PFSK-1 (cell line): ENCODE measurements at regions not wholly inside any gene's neighbourhood (a gene's known extent, or its start where the extent isn't known, plus 50 kb on each side); places are given as distances from the start of the nearest gene placed in this dataset.

Experiments used
- FOXP2 ChIP-seq: optimal IDR thresholded peaks from 2 replicates; pipeline ENCODE3; 2011; ENCODE audit warnings: borderline replicate concordance, control low read depth, inconsistent platforms; ENCODE audit not compliant: insufficient read depth; ENCODE audit errors: extremely low read length, extremely low read depth
- POLR2AphosphoS5 ChIP-seq: IDR thresholded peaks from 2 replicates; pipeline ENCODE4 v1.6.1; 2012; ENCODE audit warnings: low read depth, mild to moderate bottlenecking, control low read depth, low read length, moderate library complexity
- REST ChIP-seq, 2 experiments: IDR thresholded peaks; 2 replicates each; pipeline versions ENCODE4 v1.6.1 to v1.8.0; 2011 to 2012; ENCODE audit warnings: low read depth in 2 of 2, low read length in 2 of 2, control low read depth in 1 of 2, inconsistent platforms in 1 of 2, mild to moderate bottlenecking in 1 of 2, moderate library complexity in 1 of 2; ENCODE audit not compliant: insufficient read depth in 1 of 2
- SIN3A ChIP-seq: IDR thresholded peaks from 2 replicates; pipeline ENCODE4 v1.6.1; 2012; ENCODE audit warnings: mild to moderate bottlenecking, low read length, moderate library complexity, borderline replicate concordance; ENCODE audit not compliant: insufficient read depth
- TAF1 ChIP-seq: IDR thresholded peaks from 2 replicates; pipeline ENCODE4 v1.6.1; 2012; ENCODE audit warnings: low read length, control low read depth, borderline replicate concordance; ENCODE audit not compliant: insufficient read depth

GRCh38 chr5:88967633-88968585, 84.9 kb upstream of the MEF2C start:
- TF ChIP-seq POLR2AphosphoS5 (no peak), REST (IDR thresholded peaks at IDR 0.05; ENCODE audit: insufficient read depth in 1 of 2, low read depth in 2 of 2, low read length in 2 of 2) (no peak), FOXP2 (no peak), TAF1 (no peak), SIN3A (no peak)

- TF ChIP-seq POLR2AphosphoS5 (no peak), REST (IDR thresholded peaks at IDR 0.05; ENCODE audit: insufficient read depth in 1 of 2, low read depth in 2 of 2, low read length in 2 of 2) (no peak), SIN3A (no peak), FOXP2 (no peak), TAF1 (no peak)
Observed at GRCh38 chr5:88964831-88965230, 81.8 kb upstream of the MEF2C start.

GRCh38 chr5:88957013-88957412, 74.0 kb upstream of the MEF2C start:
- TF ChIP-seq REST (IDR thresholded peaks at IDR 0.05; ENCODE audit: insufficient read depth in 1 of 2, low read depth in 2 of 2, low read length in 2 of 2) = no peak
- no peak for TF ChIP-seq SIN3A
- no peak for TF ChIP-seq TAF1
- TF ChIP-seq FOXP2 = no peak

GRCh38 chr5:88956416-88956815, 73.4 kb upstream of the MEF2C start:
- TF ChIP-seq TAF1 (no peak), REST (IDR thresholded peaks at IDR 0.05; ENCODE audit: insufficient read depth in 1 of 2, low read depth in 2 of 2, low read length in 2 of 2) (no peak), POLR2AphosphoS5 (no peak), SIN3A (no peak)
